ENCODE measurements at regions not wholly inside any gene's neighbourhood (a gene's known extent, or its start where the extent isn't known, plus 50 kb on each side); places are given as distances from the start of the nearest gene placed in this dataset.

- TF ChIP-seq CTCF (conservative IDR thresholded peaks at IDR 0.05 in 1 of 2, IDR thresholded peaks at IDR 0.05 in 1 of 2; ENCODE audit: low read depth in 1 of 2, low read length in 2 of 2) (no peak), EZH2 (IDR thresholded peaks at IDR 0.05; ENCODE audit: low read length, missing control alignments) (no peak)
Observed at GRCh38 chr11:92739491-92739890, 230.0 kb upstream of the MTNR1B start.
